Pancreas (tissue), 10 donors: ENCODE measurements at regions not wholly inside any gene's neighbourhood (a gene's known extent, or its start where the extent isn't known, plus 50 kb on each side); places are given as distances from the start of the nearest gene placed in this dataset.
"Not testable (repeated sequence)": the region's sequence is repeated elsewhere in the genome, so short reads cannot be mapped to it uniquely, and the experiment has no call there.

Experiments
- ATAC-seq, 4 donors: fragments of 200-7000 bp; cut with Tn5 transposase; one replicate each; pipeline versions ENCODE4 v1.8.0 to v1.9.1; 2020; ENCODE audit warnings: mild to moderate bottlenecking in 4 of 4, moderate library complexity in 4 of 4
- DNase-seq, 6 donors: peaks; one replicate each; pipeline ENCODE4 v3.0.0-alpha.2; 2020
- FAIRE-seq: peaks from 2 replicates; lab custom pipeline; 2012; peaks lifted over from hg19 to GRCh38; lab: Jason Lieb, UNC
- H3K27ac ChIP-seq, 4 donors: fragments of 200-600 bp; sonication (generic); 1 replicate in 3 of 4; 2 replicates in 1 of 4; pipeline versions ENCODE4 v1.5.0 to v1.8.0; 2020
- H3K27me3 ChIP-seq, 4 donors: fragments of 200-600 bp; one replicate each; pipeline ENCODE4 v1.8.0; 2021
- H3K36me3 ChIP-seq, 3 donors: fragments of 200-600 bp; sonication (generic) in 1 of 3; one replicate each; pipeline versions ENCODE4 v1.5.0 to v1.8.0; 2020 to 2021
- H3K4me1 ChIP-seq, 3 donors: fragments of 200-600 bp; one replicate each; pipeline ENCODE4 v1.8.0; 2021
- H3K4me3 ChIP-seq, 4 donors: fragments of 200-600 bp; sonication (generic) in 2 of 4; one replicate each; pipeline versions ENCODE4 v1.5.0 to v1.8.0; 2020 to 2021
- H3K9me3 ChIP-seq, 4 donors: fragments of 200-600 bp; one replicate each; pipeline ENCODE4 v1.8.0; 2021
- CTCF ChIP-seq, 4 donors: fragments of 200-600 bp; sonication (generic) in 3 of 4; IDR thresholded peaks; one replicate each; pipeline versions ENCODE4 v1.5.0 to v1.8.0; 2021; ENCODE audit warnings: antibody characterized with exemption in 4 of 4
- WGBS, 2 donors: extraction: QIAGEN DNeasy Blood & Tissue Kit; methylation state at CpG; one replicate each; pipeline ENCODE4 v1.1.7; 2013; 5-methylcytosine and 5-hydroxymethylcytosine counted together
- intact Hi-C, 3 donors: fragments of 100-400 bp; cut with DNase I; formaldehyde crosslinking; loops; one replicate each; pipeline versions ENCODE4 v1.11.1 to v1.14.2; 2022
- donor health status: healthy with polysubstance abuse.
- donor health status: DM: no; HTN: no; CAD: no; lungs with moderate emphysema.
- donor health status: DM: no; HTN: no; CAD: no.
- donor health status: control.
- donor health status: control.
- donor health status: Bipolar disorder and iron deficiency.
- donor health status: DM: yes; HTN: yes; CAD: no.
- donor health status: DM: no; HTN: no; CAD: no.
- donor health status: DM: no; HTN: no; CAD: no.
- donor health status: DM: yes; HTN: yes; CAD: no.

GRCh38 chr11:115982666-115983065, 478.5 kb upstream of the CADM1 start:
- Histone ChIP-seq H3K4me1 (no peaks in the 10 kb centered on the region), H3K36me3 (no peaks in the 10 kb centered on the region), H3K4me3 (no peak overlapping the region), H3K27me3 (no peaks in the 10 kb centered on the region), H3K27ac (no peak overlapping the region), H3K9me3 (no peaks in the 10 kb centered on the region)
- 77 to 84% methylated on average over 4 of the region's 4 CpGs for WGBS, 2 donors
- no peak for TF ChIP-seq CTCF (IDR thresholded peaks at IDR 0.05)
- intact Hi-C loops, result no loop called here
- no peak for FAIRE-seq
- no peak for ATAC-seq
- no peak for DNase-seq

GRCh38 chr11:115981814-115982471, 477.7 kb upstream of the CADM1 start:
- FAIRE-seq (no peak), DNase-seq (no peak), ATAC-seq (no peak)
- Histone ChIP-seq H3K27ac (no peak overlapping the region), H3K27me3 (no peaks in the 10 kb centered on the region), H3K4me3 (no peak overlapping the region), H3K4me1 (no peaks in the 10 kb centered on the region), H3K9me3 (no peaks in the 10 kb centered on the region), H3K36me3 (no peaks in the 10 kb centered on the region)
- 52 to 73% methylated on average over 2 to 3 of the region's 3 CpGs for WGBS, 2 donors
- intact Hi-C loops, result no loop called here
- no peak for TF ChIP-seq CTCF (IDR thresholded peaks at IDR 0.05)

GRCh38 chr11:115981104-115981481, 476.9 kb upstream of the CADM1 start:
- Histone ChIP-seq H3K9me3 (no peaks in the 10 kb centered on the region), H3K4me3 (no peak overlapping the region), H3K4me1 (no peaks in the 10 kb centered on the region), H3K36me3 (no peaks in the 10 kb centered on the region), H3K27me3 (no peaks in the 10 kb centered on the region), H3K27ac (no peak overlapping the region)
- 73 to 75% methylated on average over 3 of the region's 3 CpGs for WGBS, 2 donors
- TF ChIP-seq CTCF (IDR thresholded peaks at IDR 0.05), result no peak
- intact Hi-C loops, result no loop called here
- no peak for DNase-seq
- no peak for ATAC-seq
- no peak for FAIRE-seq

- DNase-seq, result no peak
- no peak for FAIRE-seq
- TF ChIP-seq CTCF (IDR thresholded peaks at IDR 0.05), result no peak
- no peaks in the 10 kb centered on the region for H3K27me3 ChIP-seq
- no peaks in the 10 kb centered on the region for H3K4me1 ChIP-seq
- intact Hi-C loops, result no loop called here
- 67 to 75% methylated on average over 14 of the region's 14 CpGs for WGBS, 2 donors
- H3K36me3 ChIP-seq, result no peaks in the 10 kb centered on the region
- no peak overlapping the region for H3K4me3 ChIP-seq
- no peaks in the 10 kb centered on the region for H3K9me3 ChIP-seq
- no peak for ATAC-seq
- no peak overlapping the region for H3K27ac ChIP-seq
Observed at GRCh38 chr11:115980337-115981103, 476.3 kb upstream of the CADM1 start.

GRCh38 chr11:115974703-115975102, 470.5 kb upstream of the CADM1 start:
- DNase-seq (no peak), FAIRE-seq (no peak), ATAC-seq (no peak)
- no peaks in the 10 kb centered on the region for H3K9me3 ChIP-seq
- H3K36me3 ChIP-seq, result no peaks in the 10 kb centered on the region
- no peak for TF ChIP-seq CTCF (IDR thresholded peaks at IDR 0.05)
- H3K27me3 ChIP-seq, result no peaks in the 10 kb centered on the region
- 79 to 92% methylated on average over 1 of the region's 1 CpG for WGBS, 2 donors
- H3K4me1 ChIP-seq, result no peaks in the 10 kb centered on the region
- intact Hi-C loops, result no loop called here
- no peak overlapping the region for H3K27ac ChIP-seq
- no peak overlapping the region for H3K4me3 ChIP-seq

GRCh38 chr11:115967203-115967602, 463.0 kb upstream of the CADM1 start:
- H3K9me3 ChIP-seq, H3K4me1 ChIP-seq, H3K27me3 ChIP-seq, H3K27ac ChIP-seq, intact Hi-C loops, ATAC-seq, H3K4me3 ChIP-seq, FAIRE-seq, H3K36me3 ChIP-seq, DNase-seq: not testable (repeated sequence)
- 36 to 45% methylated on average over 9 of the region's 9 CpGs for WGBS, 2 donors
